GM12892 (cell line): ENCODE measurements at regions not wholly inside any gene's neighbourhood (a gene's known extent, or its start where the extent isn't known, plus 50 kb on each side); places are given as distances from the start of the nearest gene placed in this dataset.

Experiments used
- DNase-seq: peaks from one replicate; pipeline ENCODE4 v3.0.0; 2011; ENCODE audit not compliant: insufficient read length
- FAIRE-seq: peaks from 2 replicates; lab custom pipeline; 2011; peaks lifted over from hg19 to GRCh38; lab: Jason Lieb, UNC
- POLR2A ChIP-seq: IDR thresholded peaks from 2 replicates; pipeline ENCODE4 v1.6.1; 2011; ENCODE audit warnings: low read depth, low read length, control low read depth
- POLR2AphosphoS5 ChIP-seq: IDR thresholded peaks from 2 replicates; pipeline ENCODE4 v1.6.1; 2011; ENCODE audit warnings: low read depth, low read length, control low read depth
- TAF1 ChIP-seq: IDR thresholded peaks from 2 replicates; pipeline ENCODE4 v1.6.1; 2011; ENCODE audit warnings: low read depth, mild to moderate bottlenecking, control low read depth, low read length, borderline replicate concordance

DNA sequence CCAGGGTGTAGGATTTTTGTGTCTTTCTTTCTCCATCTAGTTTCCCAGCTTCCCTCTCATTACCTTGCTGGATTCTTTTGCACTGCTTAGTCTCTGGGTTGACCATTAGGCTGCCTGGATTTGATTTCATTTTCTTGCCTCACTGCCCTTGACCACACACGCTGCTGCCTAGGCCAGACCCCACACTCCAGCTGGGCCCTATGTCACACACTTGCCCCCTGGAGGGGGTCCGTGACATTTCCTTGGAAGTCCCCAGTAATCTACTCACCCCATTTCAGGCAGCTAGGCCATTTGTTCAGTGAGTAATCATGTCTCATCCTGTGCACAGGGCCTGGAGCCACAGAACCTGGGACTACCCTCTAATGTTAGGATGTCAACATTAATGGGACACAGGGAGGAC, 81.9 kb upstream of the SPON1 start:
- DNase-seq (no peak), FAIRE-seq (no peak)
- no peak for TF ChIP-seq POLR2A
- TF ChIP-seq POLR2AphosphoS5: no peak
- no peak for TF ChIP-seq TAF1

DNA sequence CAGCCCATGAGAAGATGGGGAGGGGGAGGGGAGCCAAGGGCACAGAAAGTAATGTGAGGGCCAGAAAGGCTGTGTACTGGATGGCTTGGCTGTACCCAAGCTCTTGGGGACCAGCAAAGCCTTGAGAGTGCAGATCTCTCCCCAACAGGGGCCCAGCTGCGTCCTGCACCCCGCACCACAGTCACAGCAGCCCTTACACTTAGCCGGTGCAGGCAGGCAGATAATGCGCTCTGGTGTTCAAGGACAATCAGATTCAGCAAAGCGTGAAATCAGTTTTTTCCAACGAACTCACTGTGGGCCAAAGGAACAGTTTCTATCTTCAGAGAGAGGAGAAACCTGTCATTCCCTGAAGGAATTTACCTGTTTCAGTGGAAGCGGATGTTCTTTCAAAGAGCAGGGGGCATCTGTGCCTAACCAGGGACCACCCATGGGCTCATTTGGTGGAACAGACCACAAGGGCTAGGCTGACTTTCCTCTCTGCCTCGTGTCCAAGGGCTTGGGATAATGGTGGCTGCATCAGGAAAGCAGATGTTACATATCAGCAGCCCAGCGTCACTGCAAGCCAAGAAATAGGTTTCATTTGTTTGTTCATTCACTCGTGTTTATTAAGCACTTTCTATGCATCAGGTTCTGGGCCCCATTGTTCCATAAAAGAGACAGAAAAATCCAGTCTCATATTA, 81.2 kb upstream of the SPON1 start:
- no peak for FAIRE-seq
- no peak for DNase-seq
- TF ChIP-seq TAF1: no peak
- no peak for TF ChIP-seq POLR2A
- no peak for TF ChIP-seq POLR2AphosphoS5

DNA sequence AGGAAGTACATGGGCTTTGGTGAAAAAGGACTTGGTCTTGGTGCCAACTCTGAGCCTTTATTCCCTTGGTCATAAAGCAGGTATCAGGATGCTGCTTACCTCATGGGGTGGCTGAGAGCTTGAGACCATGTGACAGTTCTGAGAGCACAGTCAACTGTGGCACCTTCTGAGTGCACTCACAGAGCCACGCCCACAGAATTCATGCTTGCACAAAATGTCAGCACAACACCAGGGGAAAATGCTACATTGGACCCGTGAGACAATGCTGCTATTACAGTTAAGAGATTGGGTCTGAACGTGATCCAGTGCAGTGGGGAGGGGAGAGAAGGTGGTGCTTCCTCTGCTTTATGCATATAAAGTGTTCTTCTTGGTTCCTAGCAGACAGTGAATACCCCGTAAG, 79.5 kb upstream of the SPON1 start:
- FAIRE-seq (no peak), DNase-seq (peak; percentile 7)
- TF ChIP-seq POLR2A: no peak
- TF ChIP-seq POLR2AphosphoS5: no peak
- no peak for TF ChIP-seq TAF1

DNA sequence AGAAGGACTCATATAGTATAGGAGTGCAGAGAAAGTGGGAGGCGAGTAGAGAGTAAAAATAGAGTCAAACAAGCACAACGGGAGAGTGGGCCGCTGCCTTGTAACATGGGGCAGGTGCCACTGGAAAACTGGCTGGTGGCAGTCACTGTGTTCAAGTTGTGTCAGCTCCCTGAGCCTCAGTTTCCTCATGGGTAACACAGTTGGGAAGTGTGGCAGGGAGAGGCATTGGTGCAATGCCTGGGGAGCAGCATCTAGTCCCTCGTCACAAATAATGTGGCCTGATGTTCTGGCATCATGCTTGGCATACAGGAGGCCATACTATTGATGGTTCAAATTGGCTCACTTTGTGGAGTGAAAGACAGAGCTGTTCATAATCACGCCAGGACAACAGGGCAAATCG, 78.9 kb upstream of the SPON1 start:
- no peak for DNase-seq
- TF ChIP-seq TAF1 (no peak), POLR2AphosphoS5 (no peak)
- no peak for FAIRE-seq

DNA sequence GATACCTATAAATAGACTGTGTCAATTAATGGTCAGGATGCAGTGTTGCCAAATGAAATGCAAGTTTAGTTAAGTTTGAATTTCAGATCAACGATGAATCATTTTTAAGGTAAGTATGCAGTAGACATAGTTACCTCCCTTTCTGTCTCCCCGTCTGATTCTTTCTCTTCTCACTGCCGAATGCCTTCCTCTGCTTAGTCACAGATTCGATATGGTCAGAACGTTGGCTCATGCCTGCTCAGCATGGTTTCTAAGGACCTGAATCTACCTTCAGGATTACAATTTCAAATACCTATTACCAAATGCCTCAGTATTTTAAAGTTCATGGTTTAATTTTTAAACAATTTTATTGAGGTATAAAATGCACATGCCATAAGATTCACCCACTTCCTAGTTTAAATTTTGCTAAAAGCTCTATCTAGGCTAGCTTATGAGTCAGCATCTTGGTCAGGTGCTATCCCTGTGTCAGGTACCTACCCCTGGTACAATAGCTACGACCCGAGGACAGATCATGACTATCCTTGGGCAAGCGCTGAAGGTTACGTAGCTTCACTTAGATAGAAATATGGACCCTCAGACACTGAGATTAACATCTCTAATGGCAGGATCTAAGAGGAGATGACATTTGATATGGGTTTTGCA, 78.2 kb upstream of the SPON1 start:
- FAIRE-seq: no peak
- TF ChIP-seq TAF1: no peak
- TF ChIP-seq POLR2A: no peak
- TF ChIP-seq POLR2AphosphoS5: no peak

DNA sequence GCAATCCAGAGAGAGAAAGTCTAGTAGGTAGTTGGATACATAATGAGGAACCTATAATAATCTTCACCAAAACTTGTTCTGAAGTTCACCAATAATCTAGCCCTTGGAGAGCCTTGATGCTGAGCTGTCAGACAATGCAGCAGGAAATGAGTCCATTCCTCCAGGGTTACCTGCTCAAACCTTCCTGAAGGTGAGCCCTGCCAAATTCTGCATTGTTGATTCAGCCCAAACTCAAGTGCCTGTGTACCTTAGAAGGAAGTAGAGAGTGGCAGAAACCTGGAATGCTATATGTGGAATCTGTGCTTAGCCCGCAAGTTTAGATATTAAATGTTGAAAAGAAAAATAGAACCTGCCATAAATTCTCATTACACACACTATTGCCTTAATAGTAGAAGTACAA, 77.4 kb upstream of the SPON1 start:
- no peak for TF ChIP-seq POLR2AphosphoS5
- TF ChIP-seq TAF1: no peak
- TF ChIP-seq POLR2A: no peak
- no peak for FAIRE-seq
- DNase-seq: no peak

More for the DNA sequence above, 78.2 kb upstream of the SPON1 start:
- DNase-seq: no peak

DNA sequence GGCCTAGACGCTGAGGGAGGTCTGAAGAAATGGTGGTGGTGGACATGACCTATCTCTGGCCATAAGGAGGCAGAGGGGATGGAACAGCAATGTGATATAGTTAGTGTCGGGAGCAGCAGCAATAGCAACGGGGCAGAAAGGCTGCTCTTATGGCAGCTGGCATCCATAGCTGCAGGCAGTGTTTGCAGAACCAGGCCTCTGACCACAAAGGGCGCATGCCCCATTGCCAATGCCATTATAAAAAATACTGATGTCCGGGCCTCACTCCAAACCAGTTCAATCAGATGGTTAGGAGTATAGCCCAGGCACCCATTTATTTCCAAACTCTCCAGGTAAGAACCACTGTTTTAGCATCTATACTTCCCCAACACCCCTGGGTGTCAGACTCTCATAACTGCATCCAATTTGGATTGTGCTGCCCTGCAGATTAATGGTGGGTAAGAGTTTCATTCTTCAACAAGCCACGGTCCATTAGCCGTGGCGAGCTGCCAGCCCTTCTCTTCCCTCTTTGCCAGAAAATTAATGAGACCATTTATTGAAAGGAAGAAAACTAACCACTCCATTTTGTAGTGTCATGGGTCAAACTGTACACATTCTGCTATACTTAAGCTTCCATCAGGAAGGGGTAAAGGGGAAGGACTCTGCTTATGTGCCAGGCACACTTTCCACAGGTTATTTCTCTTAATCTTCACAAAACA, 72.8 kb upstream of the SPON1 start:
- FAIRE-seq (no peak), DNase-seq (no peak)
- TF ChIP-seq TAF1: no peak
- no peak for TF ChIP-seq POLR2AphosphoS5
- TF ChIP-seq POLR2A: no peak

DNA sequence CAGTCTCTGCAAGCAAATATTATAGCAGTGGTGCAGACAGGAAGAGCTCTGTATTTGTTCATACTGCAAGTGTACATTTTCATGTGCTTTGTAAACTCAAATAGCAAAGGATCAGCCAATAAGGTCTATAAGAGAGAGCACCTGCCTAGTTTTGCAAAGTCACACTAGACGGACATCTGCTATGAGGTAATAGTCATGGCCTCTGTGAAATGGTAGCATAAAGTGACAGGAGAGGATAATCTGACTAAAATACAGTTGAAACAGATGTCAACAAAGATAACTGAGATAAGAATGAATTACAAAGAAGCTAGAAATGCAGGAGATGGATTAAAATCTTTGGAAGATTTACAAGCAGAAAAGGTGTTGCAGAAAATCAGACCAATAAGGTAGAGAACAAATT, 70.6 kb upstream of the SPON1 start:
- FAIRE-seq (no peak), DNase-seq (no peak)
- TF ChIP-seq TAF1: no peak
- TF ChIP-seq POLR2A: no peak
- TF ChIP-seq POLR2AphosphoS5: no peak

DNA sequence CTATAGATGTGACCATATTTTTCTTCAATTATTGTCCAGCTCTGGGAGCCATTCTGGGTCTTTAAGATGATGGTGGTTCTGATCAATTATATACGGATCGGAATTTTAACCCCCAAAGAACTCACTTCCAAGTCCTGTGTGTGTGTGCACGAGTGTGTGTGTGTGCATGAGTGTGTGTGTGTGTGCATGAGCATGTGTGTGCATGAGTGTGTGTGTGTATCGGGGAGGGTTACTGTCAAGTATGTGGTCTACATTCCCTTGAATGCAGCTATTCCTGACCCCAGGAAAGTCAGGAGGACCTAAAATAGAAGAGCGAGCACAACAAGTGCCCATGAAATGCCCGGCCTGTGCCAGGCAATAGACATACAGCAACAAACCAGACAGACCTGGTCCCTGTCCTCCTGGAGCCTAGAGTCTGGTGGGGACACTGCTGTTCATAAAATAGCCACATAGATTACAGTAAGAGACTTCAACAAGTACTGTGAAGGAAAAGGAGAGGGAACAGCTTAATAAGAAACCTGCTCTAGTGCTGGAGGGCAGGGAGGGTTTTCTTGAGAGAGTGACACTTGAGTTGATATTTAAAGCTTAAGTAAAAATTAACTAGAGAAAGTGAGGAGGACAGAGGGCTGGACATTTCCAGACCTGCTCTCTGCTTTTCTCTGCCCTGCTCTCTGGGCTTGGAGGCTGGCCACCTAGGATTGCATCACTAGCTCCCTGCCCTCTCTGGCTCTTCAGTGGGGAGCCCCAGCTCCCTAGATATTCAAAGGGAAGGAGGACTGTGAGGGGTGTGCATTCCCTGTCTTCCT, 66.1 kb upstream of the SPON1 start:
- TF ChIP-seq TAF1: no peak
- no peak for TF ChIP-seq POLR2AphosphoS5
- TF ChIP-seq POLR2A: no peak
- FAIRE-seq (no peak), DNase-seq (no peak)

DNA sequence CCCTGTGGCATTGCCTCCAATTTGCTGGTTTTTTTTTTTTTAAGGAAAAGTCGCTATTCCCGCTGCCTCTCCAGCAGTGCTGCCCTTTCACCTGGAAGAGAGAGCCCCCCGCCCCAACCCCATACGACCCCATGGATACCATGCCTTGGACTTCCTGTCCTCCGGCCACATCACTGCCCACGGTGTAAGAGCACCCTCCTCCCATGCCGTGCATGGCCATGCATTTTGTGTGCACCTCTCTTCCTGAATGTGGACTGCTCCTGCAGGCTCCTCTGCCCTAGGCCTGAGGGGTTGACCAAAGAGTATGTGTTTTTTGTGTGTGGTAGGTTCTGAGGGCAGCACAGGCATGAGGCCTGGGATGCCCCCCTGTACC, 65.6 kb upstream of the SPON1 start:
- DNase-seq (no peak), FAIRE-seq (no peak)

More for the DNA sequence above, 65.6 kb upstream of the SPON1 start:
- no peak for TF ChIP-seq POLR2A
- no peak for TF ChIP-seq POLR2AphosphoS5
- TF ChIP-seq TAF1: no peak
